ENCODE measurements at regions not wholly inside any gene's neighbourhood (a gene's known extent, or its start where the extent isn't known, plus 50 kb on each side); places are given as distances from the start of the nearest gene placed in this dataset.
"Not testable (repeated sequence)": the region's sequence is repeated elsewhere in the genome, so short reads cannot be mapped to it uniquely, and the experiment has no call there.

DNA sequence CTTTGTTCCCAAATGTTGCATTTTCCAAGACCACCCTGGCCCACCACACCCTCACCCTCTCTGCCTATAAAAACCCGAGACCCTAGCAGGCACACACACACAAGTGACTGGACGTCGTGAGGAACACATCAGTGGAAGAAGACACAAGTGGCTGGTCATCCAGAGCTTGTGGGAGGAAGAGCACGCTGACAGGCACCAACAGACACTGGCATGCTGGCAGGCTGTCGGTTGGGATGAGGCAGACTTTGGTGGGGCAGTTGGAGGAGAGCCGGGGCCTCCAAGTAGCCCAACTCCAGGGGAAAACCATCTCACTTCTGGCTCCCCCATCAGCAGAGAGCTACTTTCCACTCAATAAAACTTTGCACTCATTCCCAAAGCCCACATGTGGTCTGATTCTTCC, 225.5 kb upstream of the ZEB2 start:
- DNase-seq (ENCODE audit: low spot score), result no peak

DNA sequence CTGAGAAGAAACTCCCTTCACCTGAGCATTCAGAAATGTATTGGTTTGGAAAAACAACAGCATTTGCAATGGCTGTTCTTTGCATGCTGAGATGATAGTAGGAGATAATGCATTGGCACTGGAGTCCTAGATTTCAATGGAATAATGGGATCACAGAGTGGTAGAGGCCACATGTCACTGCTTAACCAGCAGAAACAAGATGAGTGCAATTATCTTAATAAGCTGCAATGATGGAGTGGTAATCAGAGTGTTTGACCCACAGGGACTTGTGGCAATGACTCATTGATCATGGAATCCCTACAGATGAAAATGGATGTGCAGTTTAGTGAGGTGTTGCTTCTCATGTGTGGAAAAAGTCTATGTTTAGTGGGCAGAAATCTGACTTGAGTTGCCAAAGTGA, 218.8 kb upstream of the ZEB2 start:
- DNase-seq (ENCODE audit: low spot score), result no peak

GRCh38 chr2:144730711-144731110, 210.8 kb upstream of the ZEB2 start:
- DNase-seq (ENCODE audit: low spot score), result no peak

DNA sequence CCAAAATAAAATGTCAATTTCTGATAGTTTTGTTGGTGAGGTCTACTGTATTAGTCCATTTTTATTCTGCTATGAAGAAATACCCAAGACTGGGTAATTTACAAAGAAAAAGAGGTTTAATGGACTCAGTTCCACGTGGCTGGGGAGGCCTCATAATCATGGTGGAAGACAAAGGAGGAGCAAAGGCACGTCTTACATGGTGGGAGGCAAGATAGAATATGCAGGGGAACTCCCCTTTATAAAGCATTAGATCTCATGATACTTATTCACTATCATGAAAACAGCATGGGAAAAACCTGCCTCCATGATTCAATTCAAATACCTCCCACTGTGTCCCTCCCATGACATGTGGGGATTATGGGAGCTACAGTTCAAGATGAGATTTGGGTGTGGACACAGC, 204.5 kb upstream of the ZEB2 start:
- not testable (repeated sequence) for DNase-seq (ENCODE audit: low spot score)

DNA sequence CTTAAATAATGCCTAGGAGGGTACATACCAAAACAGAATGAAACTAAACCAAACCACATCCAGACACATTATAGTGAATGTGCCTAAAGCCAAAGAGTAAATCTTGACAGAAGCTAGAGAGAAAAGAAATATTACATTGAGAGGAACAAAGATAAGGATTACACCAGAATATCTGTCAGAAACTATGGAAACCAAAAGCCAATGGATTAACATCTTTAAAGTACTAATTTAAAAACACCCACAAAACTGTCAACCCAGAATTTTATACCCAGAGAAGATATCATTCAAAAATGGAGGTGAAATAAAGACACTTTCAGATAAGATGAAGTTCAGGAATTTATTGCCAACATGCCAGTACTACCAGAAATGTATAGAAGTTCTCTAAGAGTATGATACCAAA, 198.5 kb upstream of the ZEB2 start:
- no peak for DNase-seq (ENCODE audit: low spot score)

DNA sequence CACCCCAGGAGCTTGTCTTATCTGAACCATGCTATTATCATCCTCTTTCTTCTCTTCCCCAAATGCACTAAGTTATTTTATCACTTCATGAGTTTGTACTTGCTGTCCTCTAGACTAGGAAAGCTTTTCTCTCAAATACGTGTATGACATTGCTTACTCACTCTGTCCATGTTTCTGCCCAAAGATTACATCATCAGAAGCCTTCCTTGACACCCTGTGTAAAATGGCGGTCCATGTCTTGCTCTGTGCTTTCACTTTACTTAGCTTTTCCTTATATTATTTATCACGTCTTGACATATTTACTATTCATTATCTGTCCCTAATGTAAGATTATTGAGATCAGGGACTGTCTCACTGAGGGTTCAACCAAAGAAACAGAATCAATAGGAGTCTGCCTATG, 196.1 kb upstream of the ZEB2 start:
- DNase-seq (ENCODE audit: low spot score), result no peak

DNA sequence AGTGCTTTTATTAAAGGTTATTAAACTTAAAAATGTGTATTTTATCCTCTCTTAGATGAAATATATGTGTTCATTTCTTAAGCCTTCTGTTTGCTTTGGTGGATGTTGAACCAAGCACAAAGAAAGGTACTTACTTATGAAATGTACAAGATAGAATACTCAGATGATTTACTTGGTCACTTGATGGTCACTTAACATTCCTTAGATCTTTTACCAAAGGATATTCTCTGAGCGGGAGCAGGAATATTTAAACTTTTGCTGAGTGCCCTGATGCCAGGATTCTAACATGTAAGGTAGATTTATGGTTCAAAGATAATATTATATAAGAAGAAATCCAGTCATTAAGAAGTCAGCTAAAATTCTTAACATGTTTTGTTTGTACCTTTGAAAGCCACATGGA, 193.5 kb upstream of the ZEB2 start:
- DNase-seq (ENCODE audit: low spot score), result no peak

DNA sequence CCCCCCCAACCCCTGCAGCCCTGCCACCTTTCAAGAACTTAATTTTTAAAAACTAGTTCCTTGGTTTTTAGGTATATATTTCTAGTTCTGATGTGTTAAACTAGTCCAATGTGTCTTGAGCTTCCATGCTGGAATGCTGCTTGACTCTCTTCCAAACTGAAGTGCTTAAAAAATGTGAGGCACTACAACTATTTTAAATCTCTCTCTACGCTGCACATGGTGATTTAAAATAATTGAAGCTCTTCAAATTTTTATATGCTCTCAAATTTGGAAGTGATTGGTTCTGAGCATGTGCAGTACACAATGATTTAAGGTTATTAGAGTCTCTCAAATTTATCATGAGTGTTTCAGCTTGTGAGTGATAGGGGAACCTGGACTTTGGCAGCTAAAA, 192.6 kb upstream of the ZEB2 start:
- DNase-seq (ENCODE audit: low spot score), result peak; percentile 20

- no peak for DNase-seq (ENCODE audit: low spot score)
Measured at GRCh38 chr2:144711630-144712549, 192.0 kb upstream of the ZEB2 start.

GRCh38 chr2:144711084-144711483, 191.2 kb upstream of the ZEB2 start:
- no peak for DNase-seq (ENCODE audit: low spot score)

DNA sequence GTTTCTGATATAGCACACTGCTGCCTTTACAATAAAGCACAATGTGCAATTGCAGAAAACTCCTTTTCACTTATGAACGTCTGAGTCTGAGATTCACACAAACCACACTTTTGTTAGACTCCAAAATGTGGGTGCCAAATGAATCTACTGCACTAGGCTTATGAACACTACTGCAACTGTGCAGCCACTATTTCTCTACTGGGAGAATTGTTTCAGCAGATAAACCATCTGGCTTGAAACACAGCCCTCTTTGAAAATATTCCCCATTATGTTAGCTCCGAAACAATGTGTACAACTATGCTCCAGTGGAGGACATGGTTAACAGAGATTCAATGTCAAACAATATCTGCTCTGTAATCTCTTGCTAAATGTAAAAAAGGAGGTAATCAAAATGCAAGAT, 188.7 kb upstream of the ZEB2 start:
- no peak for DNase-seq (ENCODE audit: low spot score)

GRCh38 chr2:144707736-144708326, 187.9 kb upstream of the ZEB2 start:
- DNase-seq (ENCODE audit: low spot score), result peak; percentile 7

DNA sequence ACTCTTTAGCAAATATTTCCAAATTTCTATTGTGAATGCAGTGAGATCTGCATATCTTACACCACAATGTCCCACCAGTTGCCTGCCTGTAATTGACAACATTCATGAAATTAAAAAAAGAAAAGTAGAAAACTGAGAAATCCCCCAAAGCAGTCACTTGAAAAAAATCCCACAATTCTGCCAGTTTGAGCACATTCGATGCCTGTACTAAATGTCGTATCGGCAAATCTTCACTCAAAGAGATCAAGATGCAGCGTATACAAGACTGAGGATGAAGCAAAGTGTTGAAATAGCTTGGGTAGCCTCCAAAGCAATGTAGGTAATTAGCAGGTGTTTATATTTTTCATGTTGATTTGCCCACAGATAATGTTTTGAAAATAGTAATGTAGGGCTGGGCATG, 186.7 kb upstream of the ZEB2 start:
- DNase-seq (ENCODE audit: low spot score), result no peak

GRCh38 chr2:144705328-144706245, 185.7 kb upstream of the ZEB2 start:
- peak; percentile 10 for DNase-seq (ENCODE audit: low spot score)

DNA sequence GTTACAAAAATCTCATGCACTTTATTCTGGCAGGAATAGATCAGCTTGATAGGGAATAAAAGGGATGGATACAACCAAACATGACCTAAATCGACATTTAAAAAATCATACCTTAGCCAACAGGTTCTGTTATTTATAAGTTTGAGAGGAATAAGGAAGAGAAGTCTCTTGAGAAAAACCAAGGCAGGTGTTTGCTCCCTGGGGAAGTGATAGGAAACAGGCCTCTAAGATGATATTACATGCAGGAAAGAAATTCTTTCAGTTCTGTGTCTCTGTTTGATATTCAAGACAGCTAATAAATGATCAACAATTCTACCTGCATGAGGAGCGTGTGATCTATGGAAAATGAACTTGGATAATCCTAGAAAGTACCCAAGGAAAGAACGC, 184.8 kb upstream of the ZEB2 start:
- DNase-seq (ENCODE audit: low spot score), result no peak

DNA sequence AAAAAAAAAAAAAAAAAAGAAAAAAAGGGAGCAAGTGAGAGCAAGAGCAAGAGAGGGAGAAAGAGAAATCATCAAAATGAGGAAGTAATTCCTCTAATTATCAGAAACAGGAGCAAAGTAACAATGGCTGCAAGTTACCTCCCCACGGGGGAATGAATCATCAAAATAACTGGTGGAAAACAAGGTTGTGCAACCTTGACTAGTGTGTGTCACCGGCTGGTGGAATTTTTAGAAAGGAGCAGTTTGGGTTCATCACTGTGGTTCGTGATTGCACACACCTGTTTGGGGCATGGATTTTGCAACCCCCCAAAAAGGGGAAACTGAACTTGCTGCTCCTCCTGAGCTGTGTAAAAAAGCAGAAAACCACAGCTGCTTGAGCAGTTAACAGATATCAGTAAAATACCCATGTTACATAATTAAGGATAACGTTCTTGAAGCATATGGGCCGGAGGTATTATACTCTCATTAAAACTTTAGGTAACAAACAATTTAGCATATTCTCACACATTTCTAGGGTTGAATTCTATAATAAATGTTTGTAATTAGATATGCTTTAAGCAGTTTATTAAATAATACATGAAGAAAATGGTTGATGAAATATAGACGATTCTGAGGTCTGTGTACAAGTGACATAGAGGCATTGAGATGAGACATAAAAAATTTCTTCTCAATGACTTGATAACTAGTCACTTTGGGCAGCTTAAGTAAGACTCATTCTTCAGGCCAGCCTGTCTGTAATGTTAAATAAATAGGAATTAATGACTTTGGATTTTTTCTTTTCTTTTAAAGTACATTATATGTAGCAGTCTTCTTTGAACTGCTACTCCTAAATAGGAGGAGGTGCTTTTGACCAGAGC, 184.2 kb upstream of the ZEB2 start:
- DNase-seq (ENCODE audit: low spot score), result peak; percentile 46

GRCh38 chr2:144702051-144702450, 182.1 kb upstream of the ZEB2 start:
- no peak for DNase-seq (ENCODE audit: low spot score)

- no peak for DNase-seq (ENCODE audit: low spot score)
Measured at GRCh38 chr2:144701259-144701658, 181.3 kb upstream of the ZEB2 start.

DNA sequence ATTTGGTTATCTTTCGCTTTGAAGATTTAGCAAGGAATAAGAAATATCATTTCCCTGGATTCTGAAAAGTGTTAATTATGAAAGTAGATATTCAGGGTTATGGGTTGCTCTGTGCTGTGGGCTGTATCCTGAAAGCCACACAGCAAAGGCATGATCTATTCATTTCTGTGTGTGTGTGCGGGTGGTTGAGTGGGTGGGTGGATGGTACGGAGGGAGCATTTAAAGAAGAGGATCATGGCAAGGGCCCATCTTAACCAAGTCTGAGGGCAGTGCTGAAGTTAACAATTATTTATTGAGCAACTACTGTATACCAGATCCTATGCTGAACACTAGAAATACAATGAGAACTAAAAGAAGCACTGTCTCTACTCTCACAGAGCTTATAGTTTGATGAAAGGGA, 178.2 kb upstream of the ZEB2 start:
- no peak for DNase-seq (ENCODE audit: low spot score)

GRCh38 chr2:144695657-144696056, 175.7 kb upstream of the ZEB2 start:
- DNase-seq (ENCODE audit: low spot score), result no peak

DNA sequence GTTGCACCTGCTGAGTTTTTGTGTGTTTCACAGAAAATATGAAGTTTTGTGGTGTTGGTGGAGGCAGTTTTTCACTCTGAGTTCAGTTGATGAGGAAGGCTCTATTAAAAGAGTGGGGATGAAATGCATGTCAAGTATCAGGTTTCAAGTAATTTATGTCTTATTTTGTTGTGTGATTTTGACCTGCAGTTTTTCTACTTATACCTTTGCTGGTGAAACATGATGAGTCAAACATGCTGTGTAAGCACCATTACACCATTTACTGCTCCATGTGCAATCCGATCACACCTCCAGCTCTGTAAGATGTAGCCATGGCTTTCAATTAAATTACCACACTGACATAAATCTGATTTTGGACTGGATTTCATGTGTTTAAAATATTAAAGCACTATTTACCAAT, 174.5 kb upstream of the ZEB2 start:
- DNase-seq (ENCODE audit: low spot score), result no peak

GRCh38 chr2:144693179-144693578, 173.3 kb upstream of the ZEB2 start:
- DNase-seq (ENCODE audit: low spot score), result no peak

Measured in GM03348 (cell line).